EL (cell line): ENCODE measurements at regions not wholly inside any gene's neighbourhood (a gene's known extent, or its start where the extent isn't known, plus 50 kb on each side); places are given as distances from the start of the nearest gene placed in this dataset.
"Not testable (repeated sequence)": the region's sequence is repeated elsewhere in the genome, so short reads cannot be mapped to it uniquely, and the experiment has no call there.

Source experiments
- DNase-seq: peaks from one replicate; pipeline ENCODE4 v3.0.0-alpha.2; 2016

DNA sequence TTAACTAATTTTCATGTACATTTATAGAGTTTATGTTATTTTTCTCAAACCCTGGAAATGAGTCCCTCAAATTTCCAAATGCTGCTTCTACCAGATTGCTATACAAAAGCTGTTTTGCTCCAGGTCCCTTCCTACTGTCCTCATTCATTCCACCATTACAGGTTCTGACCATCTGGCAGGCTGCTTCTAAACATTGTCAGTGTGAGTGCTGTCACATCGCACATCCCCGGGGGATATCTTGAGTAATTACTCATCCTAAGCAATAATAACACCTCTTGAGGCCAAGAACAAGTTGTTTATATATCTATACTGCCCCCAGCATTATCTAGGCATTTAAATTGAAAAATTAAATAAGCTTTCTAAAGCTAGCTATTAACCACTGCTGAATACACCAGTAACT, 1675.3 kb upstream of the CDH6 start:
- DNase-seq = no peak

DNA sequence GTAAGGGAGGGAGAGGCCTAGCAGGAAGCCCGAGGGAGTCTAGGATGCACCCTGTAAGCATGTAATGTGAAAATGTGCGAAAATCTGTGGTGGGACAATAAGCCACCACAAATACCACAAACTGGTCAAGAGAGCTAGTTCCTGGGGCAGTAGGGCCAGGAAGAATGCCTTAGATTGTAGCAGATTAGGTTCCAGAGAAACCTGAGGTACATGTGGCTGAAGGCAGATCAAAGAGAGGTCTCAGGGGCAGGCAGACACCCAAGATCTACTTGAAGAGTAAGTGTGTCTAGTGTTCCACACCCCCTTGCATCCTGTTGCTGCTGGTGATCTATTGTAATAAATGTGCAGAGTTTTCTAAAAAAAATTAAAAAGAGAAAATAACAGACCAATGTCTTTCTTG, 1677.3 kb upstream of the CDH6 start:
- no peak for DNase-seq

GRCh38 chr5:29508131-29508530, 1685.4 kb upstream of the CDH6 start:
- no peak for DNase-seq

- no peak for DNase-seq
Observed at GRCh38 chr5:29504411-29504810, 1689.1 kb upstream of the CDH6 start.

- DNase-seq = no peak
Observed at GRCh38 chr5:29498860-29499259, 1694.6 kb upstream of the CDH6 start.

- no peak for DNase-seq
Observed at GRCh38 chr5:29498412-29498811, 1695.1 kb upstream of the CDH6 start.

DNA sequence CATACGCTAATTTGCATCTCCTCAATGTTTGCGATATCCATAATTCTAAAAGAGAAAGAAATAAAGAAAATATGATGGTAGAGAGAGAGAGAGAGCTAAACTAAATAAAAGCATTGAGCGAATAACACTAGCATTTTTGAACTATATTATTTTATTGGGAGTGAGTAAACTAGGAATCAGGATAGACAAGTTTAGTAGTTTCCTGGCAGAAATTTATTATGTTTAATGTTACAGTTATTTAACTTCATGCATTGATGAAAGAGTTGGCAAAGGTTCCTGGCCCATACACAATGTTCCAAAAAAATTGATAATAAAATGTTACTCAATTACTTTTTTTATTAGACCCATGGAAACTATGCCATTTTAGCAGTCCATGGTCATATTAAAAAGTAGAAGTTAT, 1708.2 kb upstream of the CDH6 start:
- no peak for DNase-seq

- DNase-seq = no peak
Observed at GRCh38 chr5:29469581-29469980, 1723.9 kb upstream of the CDH6 start.

- no peak for DNase-seq
Observed at GRCh38 chr5:29462241-29462640, 1731.2 kb upstream of the CDH6 start.

GRCh38 chr5:29460971-29461559, 1732.4 kb upstream of the CDH6 start:
- DNase-seq = no peak

DNA sequence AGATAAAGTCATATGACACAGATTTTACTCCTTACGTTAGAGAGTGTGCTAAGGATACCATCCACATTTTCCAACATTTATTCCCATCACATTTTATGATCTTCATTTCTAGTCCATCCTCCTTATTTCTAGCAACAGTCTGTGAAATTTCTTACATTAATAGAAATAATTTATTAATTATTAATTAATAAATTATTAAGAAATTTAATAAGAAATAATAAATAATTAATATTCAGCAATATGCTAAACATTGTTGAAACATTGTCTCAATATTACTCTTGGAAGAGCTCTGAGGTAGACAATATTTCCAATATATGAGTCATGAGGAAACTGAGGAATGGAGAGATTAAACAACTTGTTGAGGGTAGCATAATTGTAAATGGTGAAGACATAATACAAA, 1742.5 kb upstream of the CDH6 start:
- DNase-seq = not testable (repeated sequence)

DNA sequence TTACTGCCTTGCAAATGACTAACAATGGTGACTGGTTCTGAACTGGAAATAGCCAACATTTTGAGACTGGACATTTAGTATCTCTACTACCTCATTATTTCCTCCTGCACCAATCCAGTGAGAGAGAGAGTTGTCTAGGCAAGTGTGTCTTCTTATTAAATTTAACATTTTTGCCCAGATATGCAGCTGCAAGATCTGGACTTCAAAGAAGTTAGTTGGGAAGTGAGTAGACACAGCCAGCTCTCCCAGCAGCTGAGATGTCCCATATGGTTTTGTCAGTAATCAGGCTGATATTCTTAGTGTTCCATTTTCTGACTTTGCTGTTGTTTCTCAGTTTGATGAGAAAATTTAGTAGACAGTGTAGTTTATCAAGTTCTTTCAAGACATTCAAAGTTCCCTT, 1778.8 kb upstream of the CDH6 start:
- DNase-seq = no peak

GRCh38 chr5:29412979-29413378, 1780.5 kb upstream of the CDH6 start:
- DNase-seq = no peak

DNA sequence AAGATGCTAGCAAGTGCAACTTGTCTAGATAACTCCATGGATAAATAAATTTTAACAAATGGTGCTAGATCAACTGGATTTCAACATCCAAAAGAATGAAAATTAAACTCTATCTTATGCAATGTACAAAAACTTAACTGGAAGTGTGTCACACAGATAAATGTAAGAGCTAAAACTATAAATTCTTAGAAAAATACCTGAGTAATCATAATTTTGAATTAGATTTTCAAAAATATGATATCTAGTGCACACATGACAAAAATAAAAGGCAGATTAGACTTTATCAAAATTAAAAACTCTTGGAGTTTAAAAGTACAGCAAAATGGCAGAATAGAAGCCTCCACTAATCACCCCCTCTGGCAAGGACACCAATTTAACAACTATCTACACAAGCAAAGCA, 1791.2 kb upstream of the CDH6 start:
- no peak for DNase-seq

DNA sequence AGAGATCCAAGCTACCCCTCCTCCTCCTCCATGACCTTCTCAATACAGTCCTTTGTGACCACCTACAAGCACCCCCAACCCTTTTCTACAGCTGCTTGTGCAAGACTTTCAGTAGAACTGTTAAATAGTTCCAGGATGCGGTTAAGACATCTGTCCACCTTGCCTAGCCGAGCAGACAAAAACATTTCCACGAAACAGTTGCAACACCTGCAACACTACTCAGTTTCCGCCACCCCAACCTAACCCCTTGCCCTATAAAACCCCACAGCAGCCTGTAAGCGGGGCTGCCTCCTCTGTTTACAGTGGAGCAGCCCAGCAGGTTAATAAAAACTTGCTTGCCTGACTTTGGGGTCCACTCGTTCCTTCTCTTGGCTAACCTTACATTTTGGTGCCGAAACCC, 1803.5 kb upstream of the CDH6 start:
- DNase-seq = no peak

DNA sequence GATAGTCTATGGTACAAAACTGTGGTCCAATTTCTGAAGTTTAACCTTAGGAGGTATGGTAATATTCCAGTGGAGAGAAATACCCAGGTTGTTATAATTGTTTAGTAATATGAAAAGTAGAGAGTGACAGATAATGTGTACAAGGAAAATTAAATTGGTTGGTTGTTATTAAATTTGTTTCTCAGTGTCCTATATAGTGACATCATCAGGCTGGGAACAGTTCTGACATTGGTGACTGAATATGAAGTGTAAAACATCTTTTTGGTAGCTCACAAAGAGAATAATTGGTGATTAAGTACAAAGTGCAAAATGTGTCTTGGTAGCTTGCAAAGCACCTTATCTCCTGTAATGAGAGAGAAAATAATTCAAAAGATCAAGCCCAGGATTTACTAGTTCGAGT, 1806.1 kb upstream of the CDH6 start:
- no peak for DNase-seq

DNA sequence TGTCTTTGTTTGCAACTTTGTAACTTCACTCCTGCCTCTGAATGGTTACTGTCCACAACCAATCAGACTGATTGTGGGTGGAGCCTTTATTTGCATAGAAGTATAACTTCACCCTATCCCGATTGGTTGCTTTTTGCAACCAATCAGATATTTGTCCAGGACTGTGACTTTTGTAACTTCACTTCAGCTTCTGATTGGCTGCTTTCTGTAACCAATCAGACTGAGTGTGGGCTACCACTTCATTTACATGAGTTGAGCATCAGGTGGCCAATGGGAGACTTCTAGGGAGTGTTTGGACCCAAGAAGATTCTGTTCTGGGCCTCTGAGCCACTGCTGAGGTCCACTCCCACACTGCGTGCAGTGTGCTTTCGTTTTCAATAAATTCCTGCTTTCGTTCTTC, 1810.7 kb upstream of the CDH6 start:
- DNase-seq = no peak

DNA sequence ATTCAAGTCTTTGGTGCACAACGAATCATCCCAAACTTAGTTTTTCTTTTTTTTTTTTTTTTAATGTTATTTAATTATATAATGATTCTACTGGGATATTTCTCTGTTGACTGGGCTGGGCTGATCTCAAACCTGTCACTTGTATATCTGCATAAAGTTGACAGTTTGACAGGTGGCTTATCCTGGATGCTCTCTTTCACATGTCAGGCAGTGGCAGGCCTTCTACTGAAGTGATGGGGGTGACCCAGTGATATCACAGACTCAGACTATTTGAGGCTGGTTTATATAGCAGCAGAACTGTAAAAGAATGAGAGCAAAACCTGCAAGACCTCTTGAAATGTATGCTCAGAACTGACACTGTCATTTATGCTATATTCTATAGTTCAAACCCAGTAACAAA, 1813.5 kb upstream of the CDH6 start:
- DNase-seq = no peak

- no peak for DNase-seq
Observed at GRCh38 chr5:29379619-29380018, 1813.9 kb upstream of the CDH6 start.

GRCh38 chr5:29378104-29378503, 1815.4 kb upstream of the CDH6 start:
- no peak for DNase-seq

GRCh38 chr5:29370248-29370647, 1823.2 kb upstream of the CDH6 start:
- no peak for DNase-seq

DNA sequence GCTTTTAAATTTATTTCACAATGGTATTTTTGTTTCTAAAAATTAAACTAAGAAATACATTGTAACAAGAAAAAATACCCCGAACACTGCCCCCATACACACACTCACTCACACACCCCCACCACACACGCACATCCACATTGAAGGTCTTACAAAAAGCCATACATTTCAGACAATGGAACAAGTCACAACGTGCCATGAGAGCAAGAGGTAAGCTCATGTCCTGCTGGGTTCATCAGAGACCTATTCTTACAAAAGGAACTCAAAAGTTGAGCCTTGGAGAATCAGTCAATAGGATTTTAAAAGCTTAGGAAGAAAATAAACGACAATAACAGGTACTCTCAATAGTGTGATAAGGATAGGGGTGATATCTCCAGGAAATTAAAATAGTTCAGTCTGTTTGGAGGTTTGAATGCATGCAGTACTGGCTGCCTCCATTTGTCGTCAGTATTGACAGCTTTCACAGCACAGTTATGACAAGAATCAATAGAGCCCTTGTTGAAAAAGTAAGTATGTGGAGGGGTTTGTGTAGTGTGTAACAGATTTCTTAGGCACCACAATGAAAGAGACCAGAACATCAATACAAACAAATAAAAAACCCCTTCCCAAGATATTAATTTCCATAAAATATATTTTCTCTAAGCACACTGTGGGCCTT, 1826.2 kb upstream of the CDH6 start:
- no peak for DNase-seq

DNA sequence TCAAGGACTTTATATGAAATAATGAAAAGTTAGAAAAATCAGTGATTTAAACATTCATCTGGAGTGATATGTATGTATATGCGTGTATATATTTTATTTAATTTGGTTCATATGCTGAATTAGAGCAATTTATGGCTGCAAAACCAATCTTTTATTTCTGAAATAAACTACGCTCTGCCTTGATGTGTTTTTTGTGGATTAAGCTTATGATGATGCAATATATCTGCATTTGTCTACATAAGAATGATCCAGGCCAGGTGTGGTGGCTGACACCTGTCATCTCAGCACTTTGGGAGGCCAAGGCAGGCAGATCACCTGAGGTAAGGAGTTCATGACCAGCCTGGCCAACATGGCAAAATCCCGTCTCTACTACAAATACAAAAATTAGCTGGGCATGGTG, 1842.3 kb upstream of the CDH6 start:
- no peak for DNase-seq

DNA sequence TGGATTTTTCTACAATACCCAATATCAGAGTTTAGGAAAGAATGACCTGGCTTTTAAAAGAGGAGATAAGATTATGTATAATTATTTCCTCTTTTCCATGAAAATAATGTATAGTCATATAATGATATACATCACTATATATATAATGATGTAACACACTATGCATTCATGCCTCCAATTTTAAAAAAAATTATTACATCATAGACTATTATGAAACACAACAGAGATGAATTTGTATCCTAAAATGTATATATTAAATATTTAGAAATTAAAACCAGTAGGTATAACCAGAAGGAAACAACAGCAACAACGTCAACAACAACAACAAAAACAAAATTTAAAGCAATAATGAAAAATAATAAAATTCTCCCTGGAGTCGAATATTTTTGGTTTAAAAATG, 1856.5 kb upstream of the CDH6 start:
- no peak for DNase-seq

GRCh38 chr5:29321591-29321990, 1871.9 kb upstream of the CDH6 start:
- no peak for DNase-seq
